Fibroblast of the aortic adventitia (primary cell): ENCODE measurements at regions not wholly inside any gene's neighbourhood (a gene's known extent, or its start where the extent isn't known, plus 50 kb on each side); places are given as distances from the start of the nearest gene placed in this dataset.

Experiments
- DNase-seq: peaks from one replicate; pipeline ENCODE4 v3.0.0-alpha.2; 2010; ENCODE audit warnings: low read depth
- H3K4me3 ChIP-seq: 2 replicates; pipeline ENCODE4 v1.5.1; 2011; ENCODE audit warnings: low read depth, mild to moderate bottlenecking, control low read depth, low read length, moderate library complexity
- TF ChIP-seq, protein P1 (sequence below): IDR thresholded peaks from 2 replicates; pipeline ENCODE4 v1.5.1; 2011; ENCODE audit warnings: mild to moderate bottlenecking, low read length, control low read depth, inconsistent platforms; ENCODE audit not compliant: insufficient read depth

DNA sequence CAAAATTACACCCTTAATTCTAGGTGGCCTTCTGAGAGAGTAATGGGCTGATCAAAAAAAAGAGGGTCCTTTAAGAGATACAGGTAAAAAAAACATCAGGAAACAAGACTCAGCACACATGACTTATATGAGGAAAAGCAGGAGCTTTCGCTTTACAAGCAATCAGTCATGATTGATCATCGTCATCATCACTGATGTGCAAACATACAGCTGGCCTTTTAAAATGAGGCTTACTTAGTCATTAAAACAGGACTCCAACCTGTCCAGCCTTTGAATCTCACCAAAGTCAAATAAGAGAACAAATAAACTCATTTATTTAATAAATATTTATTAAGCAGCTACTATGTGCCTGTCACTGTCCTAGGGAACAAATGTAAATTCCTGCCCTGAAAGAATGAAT, 255.3 kb downstream of the SKAP2 start:
- TF ChIP-seq, protein P1, sequence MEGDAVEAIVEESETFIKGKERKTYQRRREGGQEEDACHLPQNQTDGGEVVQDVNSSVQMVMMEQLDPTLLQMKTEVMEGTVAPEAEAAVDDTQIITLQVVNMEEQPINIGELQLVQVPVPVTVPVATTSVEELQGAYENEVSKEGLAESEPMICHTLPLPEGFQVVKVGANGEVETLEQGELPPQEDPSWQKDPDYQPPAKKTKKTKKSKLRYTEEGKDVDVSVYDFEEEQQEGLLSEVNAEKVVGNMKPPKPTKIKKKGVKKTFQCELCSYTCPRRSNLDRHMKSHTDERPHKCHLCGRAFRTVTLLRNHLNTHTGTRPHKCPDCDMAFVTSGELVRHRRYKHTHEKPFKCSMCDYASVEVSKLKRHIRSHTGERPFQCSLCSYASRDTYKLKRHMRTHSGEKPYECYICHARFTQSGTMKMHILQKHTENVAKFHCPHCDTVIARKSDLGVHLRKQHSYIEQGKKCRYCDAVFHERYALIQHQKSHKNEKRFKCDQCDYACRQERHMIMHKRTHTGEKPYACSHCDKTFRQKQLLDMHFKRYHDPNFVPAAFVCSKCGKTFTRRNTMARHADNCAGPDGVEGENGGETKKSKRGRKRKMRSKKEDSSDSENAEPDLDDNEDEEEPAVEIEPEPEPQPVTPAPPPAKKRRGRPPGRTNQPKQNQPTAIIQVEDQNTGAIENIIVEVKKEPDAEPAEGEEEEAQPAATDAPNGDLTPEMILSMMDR, result no peak
- no peak for DNase-seq
- no peak overlapping the region for H3K4me3 ChIP-seq

DNA sequence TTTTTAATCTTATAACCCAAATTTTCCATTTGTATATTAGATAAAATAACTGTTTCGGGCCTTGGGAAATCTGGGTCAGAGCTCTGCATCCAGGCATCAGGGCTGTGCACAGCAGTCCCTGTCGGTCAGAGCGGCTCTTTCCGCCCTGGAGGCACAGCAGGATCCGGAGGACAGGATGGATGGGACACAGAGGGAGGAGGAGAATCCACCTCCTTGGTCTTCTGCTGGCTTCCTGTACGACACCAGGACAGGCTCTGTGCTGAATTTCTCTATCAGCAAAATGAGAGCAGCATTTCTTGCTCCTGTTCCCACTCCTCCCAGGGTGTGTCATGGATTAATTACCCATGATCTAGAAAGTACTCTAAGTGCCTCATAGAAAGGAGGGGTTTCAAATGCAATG, 254.9 kb downstream of the SKAP2 start:
- no peak for DNase-seq
- no peak overlapping the region for H3K4me3 ChIP-seq

DNA sequence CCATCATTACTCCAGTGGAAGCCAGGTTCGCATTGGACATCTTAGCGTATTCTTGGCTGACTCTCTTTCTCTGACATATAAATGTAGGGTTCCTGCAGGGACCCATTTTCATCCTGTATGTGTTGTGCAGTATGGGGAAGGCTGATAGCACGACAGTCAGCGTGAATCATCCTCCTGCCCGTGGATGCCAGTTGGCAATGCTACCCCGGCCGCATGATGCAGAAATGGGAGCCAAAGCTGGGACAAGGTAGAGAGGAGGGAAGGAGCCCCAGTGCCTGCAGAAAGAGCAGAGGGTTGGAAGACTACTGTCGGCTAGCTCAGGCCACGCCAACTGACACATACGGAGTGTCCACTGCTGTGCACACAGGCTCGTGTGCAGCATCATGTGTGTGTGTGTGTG, 251.6 kb downstream of the SKAP2 start:
- DNase-seq, result no peak

More for the DNA sequence above, 254.9 kb downstream of the SKAP2 start:
- TF ChIP-seq, protein P1, result no peak

DNA sequence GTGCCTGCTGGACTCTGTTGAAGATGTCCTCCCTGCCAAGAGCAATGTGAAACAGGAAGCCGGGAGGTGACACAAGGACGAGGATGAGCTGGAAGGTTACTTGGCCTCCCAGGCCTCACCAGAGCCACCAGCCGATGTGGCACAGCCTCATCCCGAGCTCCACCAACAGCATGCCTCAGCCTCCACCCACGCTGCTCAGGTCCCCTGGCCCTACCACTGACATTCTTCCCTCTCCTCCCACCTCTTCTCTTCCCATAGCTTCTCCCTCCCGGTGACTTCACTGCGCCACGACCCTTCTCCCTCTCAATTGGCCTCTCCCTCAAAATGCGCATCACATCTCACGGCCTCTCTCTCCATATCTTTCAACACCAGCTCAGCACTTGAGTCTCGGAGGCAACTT, 249.9 kb downstream of the SKAP2 start:
- H3K4me3 ChIP-seq, result no peak overlapping the region
- DNase-seq, result no peak
- TF ChIP-seq, protein P1, result no peak

More for the DNA sequence above, 251.6 kb downstream of the SKAP2 start:
- no peak overlapping the region for H3K4me3 ChIP-seq
- TF ChIP-seq, protein P1, result no peak

DNA sequence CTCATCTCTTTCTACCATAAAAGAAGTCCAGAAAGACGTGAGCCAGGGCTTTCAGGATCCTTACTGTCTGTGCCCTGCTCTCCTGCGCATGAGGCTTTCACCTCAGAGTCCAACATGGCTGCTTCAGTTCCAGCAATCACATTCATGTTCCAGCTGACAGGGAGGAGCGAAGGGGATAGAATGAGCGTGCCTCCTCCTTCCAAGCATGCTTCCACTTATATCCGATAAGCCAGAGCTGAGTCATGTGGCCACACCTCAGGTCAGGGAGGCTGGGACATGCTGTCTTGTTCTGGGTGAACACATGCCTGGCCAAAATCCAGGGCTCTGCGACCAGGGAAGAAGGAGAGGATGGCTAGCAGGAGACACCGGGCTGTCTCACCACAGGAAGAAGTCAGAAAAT, 248.2 kb downstream of the SKAP2 start:
- TF ChIP-seq, protein P1, result no peak
- no peak for DNase-seq
- H3K4me3 ChIP-seq, result no peak overlapping the region

DNA sequence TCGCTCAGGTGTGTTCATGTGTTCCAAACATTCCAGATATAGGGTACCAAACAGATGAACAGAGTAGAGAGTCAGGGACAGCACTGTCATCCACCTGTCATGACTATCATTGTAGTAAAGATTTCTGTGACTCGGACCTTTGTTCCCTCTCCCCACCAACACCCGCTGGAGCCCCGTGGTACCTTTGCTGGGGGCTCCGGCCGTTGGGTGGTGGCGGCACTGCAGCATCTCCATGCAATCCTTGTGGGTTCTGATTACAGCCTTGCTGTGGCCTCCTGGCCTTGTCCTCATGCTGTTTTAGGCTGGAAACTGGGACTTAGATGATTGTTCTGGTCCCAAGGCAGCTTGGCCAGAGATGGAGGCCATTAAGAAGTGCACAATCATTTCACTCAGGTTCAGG, 247.3 kb downstream of the SKAP2 start:
- TF ChIP-seq, protein P1, result no peak
- H3K4me3 ChIP-seq, result no peak overlapping the region
- DNase-seq, result no peak
